GM19239 (cell line): ENCODE measurements at regions not wholly inside any gene's neighbourhood (a gene's known extent, or its start where the extent isn't known, plus 50 kb on each side); places are given as distances from the start of the nearest gene placed in this dataset.

Experiments used
- DNase-seq: peaks from one replicate; pipeline ENCODE4 v3.0.0; 2011; ENCODE audit warnings: low spot score; ENCODE audit not compliant: insufficient read length
- FAIRE-seq: peaks from 2 replicates; lab custom pipeline; 2011; peaks lifted over from hg19 to GRCh38; lab: Jason Lieb, UNC

DNA sequence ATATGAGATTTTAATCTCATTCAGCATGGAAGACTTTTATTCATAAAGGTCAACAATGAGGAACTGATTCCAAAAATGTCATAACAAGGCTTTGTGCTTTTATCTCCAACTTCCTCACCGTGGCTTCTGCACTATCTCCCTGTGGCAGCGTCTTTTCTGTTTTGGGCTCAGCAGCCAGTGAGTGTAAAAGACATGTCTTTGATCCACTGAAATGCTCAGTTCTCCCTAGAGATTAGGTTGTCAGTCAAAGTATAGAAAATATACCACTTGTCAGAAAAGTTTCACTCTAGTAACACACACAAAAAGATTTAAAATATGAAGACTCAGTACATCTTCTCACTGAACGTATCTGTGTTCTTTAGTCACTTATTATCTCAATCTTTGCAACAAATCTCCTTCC lies 901.8 kb upstream of the ZWINT start:
- FAIRE-seq (no peak), DNase-seq (no peak)

DNA sequence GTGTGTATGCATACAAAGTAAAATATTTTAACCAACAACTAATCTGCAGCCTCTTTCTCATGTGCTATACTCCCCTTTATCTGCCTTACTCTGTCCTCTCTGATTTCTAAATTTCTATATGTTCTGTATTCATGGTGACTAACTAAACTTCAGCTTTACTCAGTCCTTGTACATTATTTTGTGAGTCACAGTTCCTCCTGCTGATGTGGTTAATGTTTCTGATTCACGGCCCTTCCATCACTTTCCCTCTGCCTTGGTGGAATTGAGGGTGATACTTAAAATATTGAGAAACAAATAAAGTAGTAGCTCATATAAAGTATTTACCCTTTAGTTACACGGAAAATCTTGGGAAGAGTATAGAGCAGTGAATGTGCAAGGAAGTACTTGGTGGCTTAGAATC lies 899.1 kb upstream of the ZWINT start:
- FAIRE-seq (no peak), DNase-seq (no peak)

DNA sequence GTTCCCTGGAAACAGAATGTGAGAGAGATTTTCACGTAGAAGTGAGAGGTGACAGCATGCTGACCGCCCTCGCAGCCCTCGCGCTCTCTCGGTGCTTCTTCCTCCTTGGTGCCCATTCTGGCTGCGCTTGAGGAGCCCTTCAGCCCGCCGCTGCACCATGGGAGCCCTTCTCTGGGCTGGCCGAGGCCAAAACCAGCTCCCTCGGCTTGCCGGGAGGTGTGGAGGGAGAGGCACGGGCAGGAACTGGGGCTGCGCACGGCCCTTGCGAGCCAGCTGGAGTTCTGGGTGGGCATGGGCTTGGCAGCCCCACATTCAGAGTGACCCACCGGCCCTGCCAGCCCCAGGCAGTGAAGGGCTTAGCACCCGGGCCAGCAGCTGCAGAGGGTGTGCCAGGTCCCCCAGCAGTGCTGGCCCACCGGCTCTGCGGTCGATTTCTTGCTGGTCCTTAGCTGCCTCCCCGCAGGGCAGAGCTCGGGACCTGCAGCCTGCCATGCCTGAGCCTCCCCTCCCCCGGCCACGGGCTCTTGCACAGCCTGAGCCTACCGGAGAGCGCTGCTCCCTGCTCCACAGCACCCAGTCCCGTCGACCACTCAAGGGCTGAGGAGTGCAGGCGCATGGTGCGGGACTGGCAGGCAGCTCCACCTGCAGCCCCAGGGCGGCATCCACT lies 888.7 kb upstream of the ZWINT start:
- DNase-seq (no peak), FAIRE-seq (no peak)

DNA sequence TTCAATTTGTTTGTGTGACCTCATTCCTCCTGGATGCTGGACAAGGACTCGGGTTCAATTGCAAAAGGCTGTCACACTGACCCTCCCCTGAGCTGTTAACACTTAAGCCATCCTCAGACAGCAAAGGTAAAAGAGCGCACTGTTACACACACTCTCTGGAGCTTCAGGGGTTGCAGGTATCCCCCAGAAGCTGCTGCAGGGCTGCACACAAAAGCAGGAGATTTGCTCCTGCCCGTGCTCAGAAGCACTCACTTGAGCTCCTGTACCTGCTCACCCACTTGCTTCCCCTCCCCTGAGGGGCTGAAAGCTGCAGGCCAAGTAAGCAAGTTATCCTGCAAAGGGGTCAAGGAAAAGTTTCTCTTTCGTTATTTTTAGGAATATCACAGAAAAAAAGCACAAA lies 886.2 kb upstream of the ZWINT start:
- FAIRE-seq = no peak
- DNase-seq = no peak

DNA sequence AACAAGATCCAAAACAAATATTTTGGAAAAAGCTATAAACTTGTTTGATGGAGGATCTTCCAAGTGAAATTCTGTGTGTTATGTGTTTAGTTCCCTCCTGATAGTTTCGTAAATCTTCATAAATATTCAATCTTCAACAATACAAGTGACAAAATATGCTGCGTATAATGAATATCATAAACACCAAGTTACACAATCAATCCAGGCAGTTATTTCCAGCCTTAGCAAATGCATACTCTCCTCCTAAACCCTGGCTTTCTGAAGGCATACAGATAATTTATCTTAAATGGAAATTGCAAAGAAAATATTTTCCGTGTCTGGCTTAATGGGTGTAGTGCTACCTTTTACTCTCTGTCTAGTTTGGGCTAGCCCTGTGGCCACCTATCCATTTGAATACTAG lies 864.9 kb upstream of the ZWINT start:
- FAIRE-seq (no peak), DNase-seq (no peak)

DNA sequence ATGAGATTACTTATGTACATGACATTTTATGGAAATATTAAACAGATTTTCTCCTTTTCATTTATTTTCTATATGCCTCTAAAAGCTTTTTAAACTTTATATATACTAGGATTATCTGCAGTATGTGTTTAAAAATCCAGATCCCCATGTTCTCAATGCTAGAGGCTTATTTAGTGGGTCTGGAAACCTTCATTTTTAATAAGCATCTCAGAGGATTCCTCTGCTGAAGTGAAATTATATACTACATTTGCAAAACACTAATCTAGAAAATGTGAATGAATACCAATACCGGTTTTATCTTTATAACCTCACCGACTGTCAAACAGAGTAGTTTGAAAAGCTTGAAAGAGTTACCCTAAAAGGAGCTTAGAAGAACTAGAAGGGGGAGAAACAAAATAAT lies 863.8 kb upstream of the ZWINT start:
- FAIRE-seq = no peak
- no peak for DNase-seq

DNA sequence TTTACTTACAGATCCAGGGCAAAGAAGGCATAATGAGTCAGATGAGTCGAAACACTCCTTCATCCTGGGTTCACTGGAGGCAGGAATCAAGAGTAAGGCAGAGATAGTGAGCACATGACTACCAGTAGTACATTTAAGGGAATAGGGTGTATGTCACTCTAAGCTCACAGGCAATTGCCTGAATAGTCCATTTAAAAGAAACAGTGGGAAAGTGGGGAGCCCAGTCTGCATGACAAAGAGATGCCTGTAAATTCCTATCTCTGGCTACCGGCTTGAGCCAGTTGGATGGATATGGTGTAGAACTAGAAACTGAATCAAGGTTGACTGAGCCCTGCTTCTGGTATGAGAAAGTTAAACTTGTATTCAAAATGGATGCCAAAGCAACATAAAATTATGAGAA lies 861.5 kb upstream of the ZWINT start:
- FAIRE-seq (no peak), DNase-seq (no peak)

DNA sequence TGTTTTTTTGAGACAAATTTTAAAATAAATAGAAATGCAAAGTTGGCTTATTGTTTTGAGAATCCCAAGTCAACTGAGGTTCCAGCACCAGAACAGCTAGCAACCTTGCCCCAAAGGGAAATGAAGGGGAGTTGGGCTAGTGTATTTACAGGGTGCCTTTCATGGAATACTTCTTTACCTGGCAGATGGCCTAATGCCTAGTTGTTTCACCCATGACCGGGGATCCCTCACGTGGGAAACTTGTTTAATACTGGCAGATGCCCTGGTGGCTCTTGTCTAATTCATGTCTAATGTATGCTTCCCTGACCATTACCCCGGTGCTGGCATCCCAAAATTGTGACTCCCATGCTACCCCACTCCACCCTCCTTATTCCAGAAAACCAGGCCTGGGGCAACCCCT lies 861.1 kb upstream of the ZWINT start:
- DNase-seq (no peak), FAIRE-seq (no peak)

DNA sequence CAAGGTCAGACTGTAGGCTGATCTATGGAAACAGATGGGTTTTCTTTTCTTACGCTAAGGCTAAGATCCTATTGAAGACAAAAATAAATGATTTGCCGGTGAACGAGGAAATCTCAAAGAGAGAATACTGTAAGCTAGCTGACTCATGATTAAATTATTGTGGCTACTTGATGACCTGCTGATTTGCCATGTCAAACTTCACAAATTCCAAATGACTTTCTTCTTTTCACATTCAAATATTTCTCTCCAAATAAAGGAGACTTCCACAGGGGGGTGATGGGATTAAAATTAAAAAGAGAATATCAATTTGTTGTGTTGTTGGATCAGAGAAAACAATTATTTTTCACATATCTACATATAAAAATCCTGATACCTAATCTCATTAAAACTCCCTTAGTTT lies 860.6 kb upstream of the ZWINT start:
- FAIRE-seq (no peak), DNase-seq (no peak)

DNA sequence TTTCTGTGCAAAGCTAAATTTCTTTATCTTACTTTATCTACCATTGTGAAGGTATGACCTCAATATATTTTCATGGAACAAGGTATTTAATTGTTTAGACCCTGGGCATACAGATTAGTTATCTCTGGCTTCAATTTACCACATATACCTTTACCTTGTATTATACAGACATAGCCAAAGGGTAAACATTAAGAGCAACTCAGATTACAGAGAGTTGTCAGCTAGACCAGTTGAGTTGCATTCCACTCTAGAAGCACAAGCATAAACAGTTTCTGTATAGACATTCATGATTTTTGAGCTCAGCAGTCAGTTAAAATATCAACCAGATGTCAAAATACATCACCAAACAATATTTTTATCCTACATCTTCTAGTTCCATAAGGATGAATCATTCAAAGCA lies 857.3 kb upstream of the ZWINT start:
- DNase-seq (no peak), FAIRE-seq (no peak)

DNA sequence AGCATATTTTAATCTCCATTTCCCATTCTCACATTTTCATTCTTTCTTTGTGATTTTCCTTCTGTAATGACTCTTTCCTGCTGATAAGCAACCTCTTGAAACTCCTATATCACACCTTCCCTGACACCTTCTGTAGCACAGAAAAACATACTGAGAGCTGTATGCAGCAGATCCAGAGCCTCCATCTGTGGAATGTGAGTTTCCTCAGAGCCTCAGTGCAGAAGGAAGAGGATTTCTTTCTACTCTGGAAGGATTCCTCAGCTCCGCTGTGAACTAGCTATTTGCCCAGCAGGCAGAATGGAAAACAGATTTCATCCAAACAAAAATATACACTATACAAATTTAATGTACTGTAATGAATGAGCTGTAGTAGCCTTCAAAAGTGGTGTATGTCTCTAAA lies 841.3 kb upstream of the ZWINT start:
- FAIRE-seq (no peak), DNase-seq (no peak)

DNA sequence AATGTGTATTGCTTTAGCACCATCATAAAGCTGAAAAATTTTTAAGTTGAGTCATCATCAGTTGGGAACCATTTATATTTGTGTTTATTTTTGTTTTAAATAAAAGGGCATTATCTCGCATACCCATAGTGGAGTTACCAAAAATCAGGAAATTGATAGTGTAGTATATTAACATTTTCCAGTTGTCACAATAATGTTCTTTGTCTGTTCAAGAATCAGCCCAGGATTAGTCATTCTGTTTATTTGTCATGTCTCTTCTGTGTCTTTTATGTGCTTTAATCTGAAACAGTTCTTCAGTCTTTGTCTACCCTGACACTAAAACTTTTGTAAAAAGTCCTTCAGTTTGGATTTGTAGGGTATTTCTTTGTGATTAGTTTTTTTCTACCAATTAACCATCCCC lies 827.8 kb upstream of the ZWINT start:
- DNase-seq = no peak
- FAIRE-seq = no peak

DNA sequence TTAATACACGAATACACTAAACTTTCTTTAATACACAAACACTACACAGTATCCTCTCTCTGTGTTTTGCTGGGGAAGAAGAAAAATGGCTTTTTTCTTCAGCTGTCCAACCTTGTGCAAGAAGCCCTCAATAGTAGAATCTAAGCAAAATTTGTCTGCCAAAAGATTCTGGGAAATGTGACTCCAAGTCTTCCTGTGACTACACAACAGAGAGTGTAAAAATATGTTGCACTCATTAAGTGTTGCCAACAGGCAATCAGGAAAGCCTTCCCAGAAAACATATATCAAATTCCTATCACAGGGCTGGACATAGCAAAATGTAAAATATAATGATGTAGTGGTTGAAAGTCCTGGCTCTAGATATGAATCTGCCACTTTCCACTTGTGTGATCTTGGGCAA lies 825.1 kb upstream of the ZWINT start:
- DNase-seq = no peak
- FAIRE-seq = no peak

DNA sequence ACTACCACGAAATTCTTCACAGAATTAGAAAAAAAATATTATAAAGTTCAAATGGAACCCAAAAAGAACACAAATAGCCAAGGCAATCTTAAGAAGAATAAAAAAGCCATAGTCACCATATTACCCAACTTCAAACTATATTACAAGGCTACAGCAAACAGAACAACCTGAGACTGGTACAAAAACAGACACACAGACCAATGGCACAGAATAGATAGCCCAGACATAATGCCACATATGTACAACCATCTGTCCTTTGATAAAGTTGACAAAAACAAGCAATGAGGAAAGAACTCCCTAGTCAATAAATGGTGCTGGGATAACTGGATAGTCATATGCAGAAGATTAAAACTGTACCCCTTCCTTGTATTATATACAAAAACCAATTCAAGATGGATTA lies 808.5 kb upstream of the ZWINT start:
- FAIRE-seq (no peak), DNase-seq (no peak)

DNA sequence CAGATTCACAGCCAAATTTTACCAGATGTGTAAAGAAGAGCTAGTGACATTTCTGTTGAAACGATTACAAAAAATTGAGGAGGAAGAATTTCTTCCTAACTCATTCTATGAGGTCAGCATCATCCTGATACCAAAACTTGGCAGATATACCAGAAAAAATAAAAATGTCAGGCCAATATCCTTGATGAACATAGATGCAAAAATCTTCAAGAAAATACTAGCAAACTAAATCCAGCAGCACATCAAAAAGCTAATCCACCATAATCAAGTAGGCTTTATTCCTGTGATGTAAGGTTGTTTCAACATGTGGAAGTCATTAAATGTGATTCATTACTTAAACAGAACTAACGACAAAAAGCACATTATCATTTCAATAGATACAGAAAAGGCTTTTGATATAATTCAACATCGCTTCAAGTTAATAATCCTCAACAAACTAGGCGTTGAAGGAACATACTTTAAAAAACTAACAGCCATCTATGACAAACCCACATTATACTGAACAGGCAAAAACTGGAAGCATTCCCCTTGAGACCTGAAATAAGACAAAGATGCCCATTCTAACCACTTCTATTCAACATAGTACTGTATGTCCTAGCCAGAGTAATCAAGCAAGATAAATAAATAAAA lies 807.7 kb upstream of the ZWINT start:
- no peak for DNase-seq
- no peak for FAIRE-seq

DNA sequence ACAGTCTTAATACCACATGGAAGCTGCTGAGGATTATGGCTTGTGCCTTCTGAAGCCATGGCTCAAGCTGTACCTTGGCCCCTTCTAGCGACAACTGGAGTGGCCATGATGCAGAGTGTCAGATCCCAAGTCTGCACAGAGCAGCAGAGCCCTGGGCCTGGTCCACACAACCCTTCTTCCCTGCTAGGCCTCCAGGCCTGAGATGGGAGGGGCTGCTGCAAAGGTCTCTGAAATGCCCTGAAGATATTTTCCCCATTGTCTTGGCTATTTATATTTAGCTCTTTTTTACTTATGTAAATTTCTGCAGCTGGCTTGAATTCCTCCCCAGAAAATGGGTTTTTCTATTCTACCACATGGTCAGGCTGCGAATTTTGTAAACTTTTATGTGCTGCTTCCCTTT lies 804.6 kb upstream of the ZWINT start:
- no peak for FAIRE-seq

DNA sequence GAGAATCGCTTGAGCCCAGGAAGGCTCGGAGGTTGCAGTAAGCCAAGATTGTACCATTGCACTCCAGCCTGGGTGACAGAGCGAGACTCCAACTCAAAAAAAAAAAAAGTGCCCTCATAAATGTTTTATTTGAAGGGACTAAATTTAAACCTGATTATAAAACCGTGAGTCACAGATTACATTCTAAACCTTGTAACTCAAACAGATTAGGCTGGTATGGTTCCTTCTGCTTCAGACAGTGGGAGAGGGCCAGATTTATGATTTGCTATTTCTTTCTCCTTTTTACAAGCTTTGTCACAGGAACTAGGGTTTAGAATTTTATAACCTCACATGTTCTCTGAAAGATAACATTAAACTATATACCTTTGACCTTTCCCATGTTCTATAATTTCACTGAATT lies 801.2 kb upstream of the ZWINT start:
- no peak for FAIRE-seq

More for the DNA sequence above, 804.6 kb upstream of the ZWINT start:
- DNase-seq = no peak

DNA sequence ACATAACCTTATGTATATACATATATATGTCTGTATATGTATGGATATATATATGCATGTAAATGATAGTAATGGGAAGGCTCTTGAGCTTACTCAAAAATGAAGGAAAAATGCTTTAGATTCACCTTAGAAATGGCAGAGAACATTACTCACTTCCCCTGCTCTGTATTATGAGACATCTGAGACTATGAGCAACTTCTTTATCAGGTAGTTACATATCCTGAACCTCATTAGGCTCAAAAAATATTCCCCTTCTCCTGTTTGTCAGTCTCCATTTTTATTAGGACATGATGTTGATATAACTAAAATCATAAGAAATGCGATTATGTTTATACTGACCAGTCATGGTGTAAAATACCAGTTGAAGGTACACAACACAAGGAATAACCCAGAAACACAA lies 800.1 kb upstream of the ZWINT start:
- FAIRE-seq (no peak), DNase-seq (no peak)

More for the DNA sequence above, 801.2 kb upstream of the ZWINT start:
- DNase-seq = no peak

DNA sequence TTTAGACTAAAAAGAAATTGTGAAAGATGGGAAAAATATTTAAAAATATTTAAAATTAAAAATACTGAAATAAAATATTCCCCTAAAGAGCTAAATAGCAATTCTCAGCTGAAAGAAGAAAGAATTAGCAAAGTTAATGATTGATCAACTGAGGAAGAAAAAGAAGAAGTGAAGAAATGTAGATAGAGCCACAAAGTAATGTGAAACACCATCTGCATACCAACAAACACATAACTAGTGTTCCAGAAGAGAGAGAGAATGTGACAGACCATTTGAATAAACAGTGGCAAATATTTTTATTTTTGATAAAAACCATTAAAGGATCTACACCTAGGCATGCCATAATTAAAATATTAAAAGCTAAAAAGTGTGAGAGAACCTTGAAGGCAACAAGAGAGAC lies 784.5 kb upstream of the ZWINT start:
- DNase-seq = no peak
- no peak for FAIRE-seq

DNA sequence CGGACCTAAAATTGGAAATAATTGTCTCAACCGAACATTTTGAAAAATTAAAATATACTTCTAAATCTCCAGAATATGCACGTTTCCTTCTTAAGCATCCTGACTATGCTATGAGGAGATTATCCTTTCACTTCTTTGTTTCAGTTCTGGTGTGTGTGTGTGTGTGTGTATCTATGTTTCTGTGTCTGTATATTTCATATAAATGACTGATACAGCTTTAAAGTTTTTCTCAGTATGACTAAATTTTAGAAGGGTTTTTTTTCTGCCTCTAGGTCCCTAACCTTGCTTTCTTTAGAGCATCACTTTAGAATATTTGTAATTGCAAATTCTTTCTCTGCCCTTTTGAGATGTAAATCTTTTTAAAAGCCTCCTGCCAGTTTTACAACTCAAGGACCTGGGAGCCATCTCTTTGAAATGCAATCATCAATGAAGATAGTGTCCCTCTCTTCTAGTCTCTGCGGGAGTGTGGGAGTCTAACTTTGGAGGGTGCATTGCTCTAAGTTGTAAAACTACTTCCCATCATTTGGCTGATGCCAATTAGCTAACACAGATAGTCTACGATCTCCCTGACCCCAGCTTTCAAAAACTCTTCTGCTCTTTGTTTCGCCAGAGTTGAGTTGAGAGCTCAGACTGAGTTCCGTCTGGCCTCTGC lies 782.0 kb upstream of the ZWINT start:
- FAIRE-seq (no peak), DNase-seq (no peak)

DNA sequence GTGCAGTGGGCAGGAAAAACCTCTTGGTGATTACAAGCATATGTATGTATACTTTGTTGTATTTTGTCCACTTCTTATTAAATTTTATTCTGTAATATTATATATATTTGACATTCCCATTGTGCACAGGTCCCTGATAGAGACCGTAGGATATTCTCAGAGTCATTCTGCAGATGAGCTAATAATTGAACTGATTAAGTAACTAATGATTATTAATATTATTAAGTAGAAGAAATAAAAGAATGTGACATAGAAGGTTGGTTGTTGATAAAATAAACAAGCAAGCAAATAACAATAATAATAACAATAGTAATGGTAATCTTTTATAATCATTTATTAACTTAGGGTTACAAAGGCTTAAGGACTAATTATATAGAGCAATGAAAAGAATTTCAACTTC lies 780.6 kb upstream of the ZWINT start:
- DNase-seq (no peak), FAIRE-seq (no peak)

DNA sequence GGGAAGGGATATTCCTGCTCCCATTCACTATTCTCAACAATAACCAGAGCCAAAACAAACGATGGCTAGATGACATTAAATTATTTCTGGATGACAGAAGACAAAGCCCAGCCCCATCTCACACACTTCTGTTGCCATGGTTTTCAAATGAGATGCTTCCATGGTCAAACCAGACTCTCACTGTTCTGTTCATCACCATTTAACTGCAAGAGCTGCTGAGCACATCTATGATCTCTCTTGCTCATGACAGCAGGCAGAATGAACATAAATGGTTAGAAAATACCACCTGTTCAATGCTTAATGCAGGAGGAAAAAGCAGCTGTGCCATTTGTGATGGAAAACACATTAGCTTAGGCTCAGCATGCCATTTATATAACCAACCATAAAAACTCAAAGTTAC lies 758.6 kb upstream of the ZWINT start:
- FAIRE-seq (no peak), DNase-seq (no peak)
